Activated CD8-positive, alpha-beta T cell treated with anti-CD3 and anti-CD28 coated beads for 36 hours (primary cell): ENCODE measurements at regions not wholly inside any gene's neighbourhood (a gene's known extent, or its start where the extent isn't known, plus 50 kb on each side); places are given as distances from the start of the nearest gene placed in this dataset.

Experiments
- ATAC-seq: fragments of 200-7000 bp; cut with Tn5 transposase; one replicate; pipeline ENCODE4 v1.10.0; 2021; ENCODE audit warnings: mild to moderate bottlenecking, moderate library complexity
- CTCF ChIA-PET: fragments of 350-600 bp; sonication (Branson Sonifier 250); formaldehyde crosslinking; loops from one replicate; lab custom pipeline; 2021; ENCODE audit warnings: antibody characterized with exemption; lab: Charles Lee
- POLR2A ChIA-PET: fragments of 350-600 bp; sonication (Branson Sonifier 250); formaldehyde crosslinking; loops from one replicate; lab custom pipeline; 2021; ENCODE audit warnings: antibody characterized with exemption; lab: Charles Lee
- DNase-seq: peaks from one replicate; pipeline ENCODE4 v3.0.0-alpha.2; 2020
- H3K27ac Mint-ChIP-seq: one replicate; pipeline ENCODE4 v1.8.0; 2021; ENCODE audit warnings: mild to moderate bottlenecking, mixed read lengths
- H3K27me3 Mint-ChIP-seq: one replicate; pipeline ENCODE4 v1.8.0; 2021; ENCODE audit warnings: mixed read lengths
- H3K36me3 Mint-ChIP-seq: one replicate; pipeline ENCODE4 v1.8.0; 2021; ENCODE audit warnings: low read depth, mixed read lengths
- H3K4me1 Mint-ChIP-seq: one replicate; pipeline ENCODE4 v1.8.0; 2021; ENCODE audit warnings: low read depth, mixed read lengths
- H3K4me3 Mint-ChIP-seq: one replicate; pipeline ENCODE4 v1.8.0; 2021; ENCODE audit warnings: mild to moderate bottlenecking, moderate library complexity, mixed read lengths
- H3K9me3 Mint-ChIP-seq: one replicate; pipeline ENCODE4 v1.8.0; 2021; ENCODE audit warnings: mixed read lengths
- intact Hi-C: fragments of 100-400 bp; cut with micrococcal nuclease; formaldehyde crosslinking; loops from one replicate; pipeline ENCODE4 v1.10.0; 2022
- TF ChIP-seq, protein P1 (sequence below): fragments of 200-600 bp; IDR thresholded peaks from one replicate; pipeline ENCODE4 v1.8.0; 2022; ENCODE audit warnings: antibody characterized with exemption, mild to moderate bottlenecking

DNA sequence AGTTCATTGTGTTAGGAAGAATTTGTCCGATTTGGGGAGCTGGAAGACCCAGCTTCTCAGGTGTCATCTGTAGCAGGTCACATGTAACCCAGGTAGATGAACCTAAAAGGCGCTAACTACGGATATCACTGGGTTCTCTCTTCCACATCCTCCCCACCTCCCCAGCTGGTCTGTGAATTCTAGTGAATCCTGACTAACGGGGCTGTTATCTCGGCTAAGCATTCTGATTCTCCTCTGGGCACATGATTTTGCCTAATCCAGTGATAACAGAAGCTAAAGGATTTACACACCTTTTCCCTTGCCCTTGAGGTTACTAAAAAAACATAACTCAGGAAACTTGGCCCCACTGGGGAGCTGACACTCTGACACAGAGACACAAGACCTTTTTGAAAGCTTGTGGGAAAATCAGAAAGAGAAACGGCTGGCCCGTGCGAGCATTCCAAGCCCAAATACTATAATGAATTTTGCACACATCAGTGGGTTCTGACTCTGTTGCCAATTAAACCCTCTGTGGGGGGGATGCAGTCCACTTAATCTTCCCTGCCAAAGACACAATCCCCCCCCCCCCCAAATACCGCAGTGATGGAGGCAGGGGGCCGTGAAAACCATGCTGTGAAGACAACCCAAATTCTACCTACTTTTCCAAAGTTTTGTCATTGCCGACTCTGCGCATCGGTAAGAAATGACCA, 81.0 kb upstream of the FZD10 start:
- peaks cover 15% of the 10 kb centered on the region for H3K4me1 Mint-ChIP-seq
- CTCF ChIA-PET = no interaction called here
- TF ChIP-seq, protein P1, sequence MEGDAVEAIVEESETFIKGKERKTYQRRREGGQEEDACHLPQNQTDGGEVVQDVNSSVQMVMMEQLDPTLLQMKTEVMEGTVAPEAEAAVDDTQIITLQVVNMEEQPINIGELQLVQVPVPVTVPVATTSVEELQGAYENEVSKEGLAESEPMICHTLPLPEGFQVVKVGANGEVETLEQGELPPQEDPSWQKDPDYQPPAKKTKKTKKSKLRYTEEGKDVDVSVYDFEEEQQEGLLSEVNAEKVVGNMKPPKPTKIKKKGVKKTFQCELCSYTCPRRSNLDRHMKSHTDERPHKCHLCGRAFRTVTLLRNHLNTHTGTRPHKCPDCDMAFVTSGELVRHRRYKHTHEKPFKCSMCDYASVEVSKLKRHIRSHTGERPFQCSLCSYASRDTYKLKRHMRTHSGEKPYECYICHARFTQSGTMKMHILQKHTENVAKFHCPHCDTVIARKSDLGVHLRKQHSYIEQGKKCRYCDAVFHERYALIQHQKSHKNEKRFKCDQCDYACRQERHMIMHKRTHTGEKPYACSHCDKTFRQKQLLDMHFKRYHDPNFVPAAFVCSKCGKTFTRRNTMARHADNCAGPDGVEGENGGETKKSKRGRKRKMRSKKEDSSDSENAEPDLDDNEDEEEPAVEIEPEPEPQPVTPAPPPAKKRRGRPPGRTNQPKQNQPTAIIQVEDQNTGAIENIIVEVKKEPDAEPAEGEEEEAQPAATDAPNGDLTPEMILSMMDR = no peak
- ATAC-seq = no peak
- no peak overlapping the region for H3K4me3 Mint-ChIP-seq
- H3K9me3 Mint-ChIP-seq = peaks cover 8% of the 10 kb centered on the region
- POLR2A ChIA-PET = no interaction called here
- H3K27me3 Mint-ChIP-seq = no peaks in the 10 kb centered on the region
- H3K27ac Mint-ChIP-seq = no peak overlapping the region
- H3K36me3 Mint-ChIP-seq = no peaks in the 10 kb centered on the region
- intact Hi-C loops = no loop called here
- DNase-seq = no peak

DNA sequence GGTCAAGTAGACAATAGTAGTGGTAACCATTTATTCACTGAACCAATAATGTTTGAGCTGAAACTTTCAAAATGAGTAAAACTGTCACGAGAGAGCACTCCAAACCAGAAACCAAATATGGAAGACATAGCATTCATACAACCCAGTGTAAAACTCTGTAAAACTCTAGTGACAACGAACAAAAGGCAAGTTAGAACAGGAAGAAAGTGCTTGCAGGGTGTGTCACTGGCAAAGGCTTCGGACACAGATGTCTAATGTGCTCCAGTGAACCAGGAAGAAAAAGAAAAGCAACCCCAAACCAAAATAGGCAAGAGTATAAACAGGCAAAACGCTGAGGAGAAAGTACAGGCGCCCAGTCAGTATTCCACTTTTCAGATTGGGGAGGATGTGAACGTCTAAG, 79.3 kb upstream of the FZD10 start:
- ATAC-seq (no peak), DNase-seq (no peak)
- Mint-ChIP-seq H3K36me3 (no peaks in the 10 kb centered on the region), H3K4me3 (no peak overlapping the region), H3K4me1 (peaks cover 22% of the 10 kb centered on the region), H3K9me3 (no peaks in the 10 kb centered on the region), H3K27ac (no peak overlapping the region), H3K27me3 (no peaks in the 10 kb centered on the region)
- POLR2A ChIA-PET = no interaction called here
- TF ChIP-seq, protein P1 = no peak
- intact Hi-C loops = no loop called here
- CTCF ChIA-PET = no interaction called here

- TF ChIP-seq, protein P1 = no peak
- intact Hi-C loops = no loop called here
- DNase-seq = no peak
- Mint-ChIP-seq H3K36me3 (no peaks in the 10 kb centered on the region), H3K4me3 (no peak overlapping the region), H3K27ac (no peak overlapping the region), H3K9me3 (no peaks in the 10 kb centered on the region), H3K27me3 (no peaks in the 10 kb centered on the region), H3K4me1 (peaks cover 22% of the 10 kb centered on the region)
- ChIA-PET CTCF (no interaction called here), POLR2A (no interaction called here)
- ATAC-seq = no peak
These were observed 78.5 kb upstream of the FZD10 start for GRCh38 chr12:130083734-130084133.

GRCh38 chr12:130084359-130084758, 77.9 kb upstream of the FZD10 start:
- Mint-ChIP-seq H3K27ac (no peak overlapping the region), H3K36me3 (no peaks in the 10 kb centered on the region), H3K4me3 (no peak overlapping the region), H3K4me1 (peaks cover 22% of the 10 kb centered on the region), H3K27me3 (no peaks in the 10 kb centered on the region), H3K9me3 (no peaks in the 10 kb centered on the region)
- intact Hi-C loops = no loop called here
- TF ChIP-seq, protein P1 = no peak
- ChIA-PET POLR2A (interaction anchor here (0.9 kb wide), 1 partner anchor 9 kb away, joined by 3 read pairs; no protein-coding TSS in a partner anchor), CTCF (no interaction called here)
- DNase-seq (no peak), ATAC-seq (no peak)

DNA sequence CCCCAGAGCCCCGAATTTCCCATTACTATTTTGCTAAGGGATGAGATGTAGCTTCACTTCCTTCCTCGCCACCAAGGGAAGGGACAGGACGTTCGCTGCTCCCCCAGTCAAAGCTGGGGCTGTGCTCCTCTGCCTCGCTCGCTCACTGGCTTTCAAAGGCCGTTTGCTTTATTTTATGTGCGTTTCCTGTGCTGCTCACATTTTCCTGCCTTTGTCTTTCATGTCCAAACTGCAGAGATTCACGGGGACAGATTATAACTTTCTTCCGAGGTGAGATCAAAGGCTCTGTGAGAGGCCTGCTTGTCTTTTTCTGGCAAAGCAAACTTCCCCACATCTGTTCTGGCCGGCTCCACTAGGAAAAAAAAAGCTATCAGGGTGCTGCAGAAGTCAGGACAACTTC, 76.0 kb upstream of the FZD10 start:
- POLR2A ChIA-PET = no interaction called here
- CTCF ChIA-PET = interaction anchor here (0.8 to 1.1 kb wide), 4 partner anchors 9 to 249 kb away, joined by 3 read pairs; no protein-coding TSS in a partner anchor
- H3K9me3 Mint-ChIP-seq = no peaks in the 10 kb centered on the region
- TF ChIP-seq, protein P1 = no peak
- peaks cover 22% of the 10 kb centered on the region for H3K4me1 Mint-ChIP-seq
- ATAC-seq = peak; percentile 74
- H3K27ac Mint-ChIP-seq = peak overlapping the region; percentile 22
- intact Hi-C loops = no loop called here
- H3K4me3 Mint-ChIP-seq = peak overlapping the region; percentile 34
- no peaks in the 10 kb centered on the region for H3K27me3 Mint-ChIP-seq
- H3K36me3 Mint-ChIP-seq = no peaks in the 10 kb centered on the region
- peak; percentile 20 for DNase-seq
